ENCODE measurements at regions not wholly inside any gene's neighbourhood (a gene's known extent, or its start where the extent isn't known, plus 50 kb on each side); places are given as distances from the start of the nearest gene placed in this dataset.

DNA sequence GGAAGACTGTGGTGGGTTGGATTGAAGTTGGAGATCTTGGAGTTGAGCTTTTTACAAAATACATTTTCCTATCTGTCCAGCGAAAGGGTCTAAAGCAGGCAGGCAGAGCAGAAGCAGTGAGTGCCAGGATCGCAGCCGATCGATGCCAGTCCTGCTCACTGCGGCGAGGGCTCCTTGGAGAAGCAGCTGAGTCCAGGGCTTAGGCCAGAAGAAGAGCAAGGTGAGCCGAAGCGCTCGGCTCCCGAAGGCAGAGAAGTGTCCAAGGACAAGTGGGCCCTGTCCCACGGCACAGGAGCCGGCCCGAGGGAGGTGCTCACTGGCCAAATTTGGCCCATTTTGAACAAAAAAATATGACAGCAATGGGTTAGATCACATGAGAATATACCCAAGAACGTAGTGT, 637.8 kb downstream of the BRD1 start:
- no peak for DNase-seq
- H3K4me1 ChIP-seq (ENCODE audit: control insufficient read depth in 2 of 2, insufficient read depth in 2 of 2, low read length in 2 of 2) = no peaks in the 10 kb centered on the region
- H3K4me3 ChIP-seq (ENCODE audit: control extremely low read depth in 1 of 5, extremely low read depth in 1 of 5, insufficient read depth in 1 of 5, low read depth in 2 of 5, low read length in 4 of 5) = no peak overlapping the region
- H3K27ac ChIP-seq (ENCODE audit: low read length in 2 of 2) = no peak overlapping the region
- H3K27me3 Mint-ChIP-seq = peaks cover 3% of the 10 kb centered on the region
- intact Hi-C loops (cut with micrococcal nuclease) = no loop called here
- no peaks in the 10 kb centered on the region for H3K36me3 ChIP-seq (replicated peaks in 1 of 2; ENCODE audit: control extremely low read depth in 1 of 2, control insufficient read depth in 1 of 2, extremely low read depth in 1 of 2, insufficient read depth in 2 of 2, low read length in 1 of 2)
- no peaks in the 10 kb centered on the region for H3K79me2 ChIP-seq (ENCODE audit: control insufficient read depth, insufficient read depth, low read length)
- no peaks in the 10 kb centered on the region for H4K20me1 ChIP-seq (ENCODE audit: control insufficient read depth, insufficient read depth, low read length, poor library complexity, severe bottlenecking)
- ChIA-PET POLR2A (no interaction called here), CTCF (no interaction called here)
- H3K4me2 ChIP-seq (replicated peaks; ENCODE audit: low read depth, low read length, poor library complexity, severe bottlenecking) = no peak overlapping the region
- H2AFZ ChIP-seq (ENCODE audit: insufficient read depth, low read depth, low read length, poor library complexity, severe bottlenecking) = no peak overlapping the region
- H3K9me3 ChIP-seq (ENCODE audit: control extremely low read depth in 1 of 3, control insufficient read depth in 2 of 3, insufficient read depth in 1 of 3, low read length in 2 of 3) = peaks cover 0 to 28% (median 0%) of the 10 kb centered on the region in 3 donors
- H3K4me1 Mint-ChIP-seq = no peaks in the 10 kb centered on the region
- TF ChIP-seq, protein P1, sequence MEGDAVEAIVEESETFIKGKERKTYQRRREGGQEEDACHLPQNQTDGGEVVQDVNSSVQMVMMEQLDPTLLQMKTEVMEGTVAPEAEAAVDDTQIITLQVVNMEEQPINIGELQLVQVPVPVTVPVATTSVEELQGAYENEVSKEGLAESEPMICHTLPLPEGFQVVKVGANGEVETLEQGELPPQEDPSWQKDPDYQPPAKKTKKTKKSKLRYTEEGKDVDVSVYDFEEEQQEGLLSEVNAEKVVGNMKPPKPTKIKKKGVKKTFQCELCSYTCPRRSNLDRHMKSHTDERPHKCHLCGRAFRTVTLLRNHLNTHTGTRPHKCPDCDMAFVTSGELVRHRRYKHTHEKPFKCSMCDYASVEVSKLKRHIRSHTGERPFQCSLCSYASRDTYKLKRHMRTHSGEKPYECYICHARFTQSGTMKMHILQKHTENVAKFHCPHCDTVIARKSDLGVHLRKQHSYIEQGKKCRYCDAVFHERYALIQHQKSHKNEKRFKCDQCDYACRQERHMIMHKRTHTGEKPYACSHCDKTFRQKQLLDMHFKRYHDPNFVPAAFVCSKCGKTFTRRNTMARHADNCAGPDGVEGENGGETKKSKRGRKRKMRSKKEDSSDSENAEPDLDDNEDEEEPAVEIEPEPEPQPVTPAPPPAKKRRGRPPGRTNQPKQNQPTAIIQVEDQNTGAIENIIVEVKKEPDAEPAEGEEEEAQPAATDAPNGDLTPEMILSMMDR (IDR thresholded peaks at IDR 0.05) = no peak
- TF ChIP-seq EZH2 (IDR thresholded peaks at IDR 0.05; ENCODE audit: borderline replicate concordance, insufficient read depth, low read depth, low read length, poor library complexity, severe bottlenecking) = no peak
- no peak overlapping the region for H3K4me3 Mint-ChIP-seq
- no peaks in the 10 kb centered on the region for H3K9me3 Mint-ChIP-seq (ENCODE audit: insufficient read depth)
- no peak for ATAC-seq (ENCODE audit: low read depth)
- H3K9ac ChIP-seq (ENCODE audit: low read length) = no peak overlapping the region
- no peaks in the 10 kb centered on the region for H3K27me3 ChIP-seq (replicated peaks in 1 of 4; ENCODE audit: control extremely low read depth in 1 of 4, control insufficient read depth in 3 of 4, insufficient read depth in 4 of 4, low read length in 3 of 4)
- H3K27ac Mint-ChIP-seq = no peak overlapping the region
- WGBS (ENCODE audit: insufficient coverage) = 84% methylated on average over 14 of the region's 14 CpGs

DNA sequence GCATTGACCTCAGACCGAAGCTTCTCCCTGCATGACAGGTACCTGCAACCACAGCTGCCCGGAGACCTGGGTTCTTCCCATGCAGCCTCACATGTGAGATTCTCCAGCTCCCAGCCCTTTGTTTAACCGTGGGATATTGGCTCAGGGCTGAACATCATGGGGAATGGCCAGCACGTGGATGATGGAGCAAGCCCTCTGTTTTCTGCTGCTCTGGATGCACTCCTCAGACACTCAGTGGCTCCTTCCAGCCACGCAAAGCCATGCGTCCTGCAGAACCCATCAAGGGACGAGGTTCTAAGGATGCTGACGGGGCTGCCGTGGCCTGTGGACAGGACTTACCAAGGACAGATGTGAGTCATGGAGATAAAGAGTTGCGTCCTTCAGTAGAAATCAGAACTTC, 639.1 kb downstream of the BRD1 start:
- 92% methylated on average over 9 of the region's 10 CpGs for WGBS (ENCODE audit: insufficient coverage)

More for the DNA sequence above, 639.1 kb downstream of the BRD1 start:
- no peaks in the 10 kb centered on the region for H3K4me1 Mint-ChIP-seq
- H3K27ac ChIP-seq (ENCODE audit: low read length in 2 of 2) = no peak overlapping the region
- H3K4me2 ChIP-seq (replicated peaks; ENCODE audit: low read depth, low read length, poor library complexity, severe bottlenecking) = no peak overlapping the region
- ChIA-PET POLR2A (no interaction called here), CTCF (no interaction called here)
- no peaks in the 10 kb centered on the region for H3K36me3 ChIP-seq (replicated peaks in 1 of 2; ENCODE audit: control extremely low read depth in 1 of 2, control insufficient read depth in 1 of 2, extremely low read depth in 1 of 2, insufficient read depth in 2 of 2, low read length in 1 of 2)
- no peak for TF ChIP-seq EZH2 (IDR thresholded peaks at IDR 0.05; ENCODE audit: borderline replicate concordance, insufficient read depth, low read depth, low read length, poor library complexity, severe bottlenecking)
- TF ChIP-seq, protein P1 (IDR thresholded peaks at IDR 0.05) = no peak
- no peak overlapping the region for H2AFZ ChIP-seq (ENCODE audit: insufficient read depth, low read depth, low read length, poor library complexity, severe bottlenecking)
- no peaks in the 10 kb centered on the region for H3K9me3 Mint-ChIP-seq (ENCODE audit: insufficient read depth)
- H3K27me3 ChIP-seq (replicated peaks in 1 of 4; ENCODE audit: control extremely low read depth in 1 of 4, control insufficient read depth in 3 of 4, insufficient read depth in 4 of 4, low read length in 3 of 4) = no peaks in the 10 kb centered on the region
- no peak for ATAC-seq (ENCODE audit: low read depth)
- DNase-seq = no peak
- H3K4me3 ChIP-seq (ENCODE audit: control extremely low read depth in 1 of 5, extremely low read depth in 1 of 5, insufficient read depth in 1 of 5, low read depth in 2 of 5, low read length in 4 of 5) = no peak overlapping the region
- H3K9me3 ChIP-seq (ENCODE audit: control extremely low read depth in 1 of 3, control insufficient read depth in 2 of 3, insufficient read depth in 1 of 3, low read length in 2 of 3) = peaks cover 0 to 23% (median 0%) of the 10 kb centered on the region in 3 donors
- H4K20me1 ChIP-seq (ENCODE audit: control insufficient read depth, insufficient read depth, low read length, poor library complexity, severe bottlenecking) = no peaks in the 10 kb centered on the region
- no peaks in the 10 kb centered on the region for H3K79me2 ChIP-seq (ENCODE audit: control insufficient read depth, insufficient read depth, low read length)
- H3K4me3 Mint-ChIP-seq = no peak overlapping the region
- H3K27me3 Mint-ChIP-seq = peaks cover 3% of the 10 kb centered on the region
- H3K27ac Mint-ChIP-seq = no peak overlapping the region
- H3K4me1 ChIP-seq (ENCODE audit: control insufficient read depth in 2 of 2, insufficient read depth in 2 of 2, low read length in 2 of 2) = no peaks in the 10 kb centered on the region
- intact Hi-C loops (cut with micrococcal nuclease) = no loop called here
- H3K9ac ChIP-seq (ENCODE audit: low read length) = no peak overlapping the region
